Neuronal stem cell (in vitro differentiated cells): ENCODE measurements at regions not wholly inside any gene's neighbourhood (a gene's known extent, or its start where the extent isn't known, plus 50 kb on each side); places are given as distances from the start of the nearest gene placed in this dataset.

Experiments used
- DNase-seq: peaks from one replicate; pipeline ENCODE4 v3.0.0-alpha.2; 2013; ENCODE audit warnings: low spot score
- H2AFZ ChIP-seq: one replicate; pipeline ENCODE4 v1.6.1; 2013; ENCODE audit warnings: mild to moderate bottlenecking, low read length, inconsistent platforms
- H2AK5ac ChIP-seq: 2 replicates; pipeline ENCODE4 v1.6.1; 2013; ENCODE audit warnings: low read depth, mild to moderate bottlenecking, inconsistent platforms, low read length, moderate library complexity, mixed read lengths
- H2BK120ac ChIP-seq: 2 replicates; pipeline ENCODE4 v1.6.1; 2013; ENCODE audit warnings: low read depth, mild to moderate bottlenecking, inconsistent platforms, low read length, moderate library complexity, mixed read lengths
- H2BK12ac ChIP-seq: one replicate; pipeline ENCODE4 v1.6.1; 2013; ENCODE audit warnings: low read length, inconsistent platforms
- H2BK15ac ChIP-seq: 2 replicates; pipeline ENCODE4 v1.6.1; 2013; ENCODE audit warnings: mild to moderate bottlenecking, low read length, inconsistent platforms, mixed read lengths
- H2BK5ac ChIP-seq: one replicate; pipeline ENCODE4 v1.6.1; 2013; ENCODE audit warnings: inconsistent platforms, mild to moderate bottlenecking, low read length, moderate library complexity
- H3K14ac ChIP-seq: one replicate; pipeline ENCODE4 v1.6.1; 2013; ENCODE audit warnings: low read length, inconsistent platforms
- H3K18ac ChIP-seq: 2 replicates; pipeline ENCODE4 v1.6.1; 2013; ENCODE audit warnings: low read length, inconsistent platforms
- H3K23ac ChIP-seq: 2 replicates; pipeline ENCODE4 v1.6.1; 2013; ENCODE audit warnings: low read depth, mild to moderate bottlenecking, mixed read lengths, low read length, inconsistent platforms; ENCODE audit not compliant: poor library complexity
- H3K27ac ChIP-seq: replicated peaks from 3 replicates; pipeline ENCODE4 v1.5.1; 2013; ENCODE audit warnings: low read length, inconsistent platforms
- H3K27me3 ChIP-seq, 3 experiments: 2 replicates each; pipeline ENCODE4 v1.6.1; 2013; ENCODE audit warnings: low read length in 3 of 3, mild to moderate bottlenecking in 2 of 3, inconsistent platforms in 1 of 3, low read depth in 1 of 3, mixed read lengths in 1 of 3, moderate library complexity in 1 of 3; ENCODE audit not compliant: control insufficient read depth in 3 of 3, insufficient read depth in 3 of 3
- H3K36me3 ChIP-seq, 2 donors: replicated peaks in 1 of 2; 2 replicates each; pipeline ENCODE4 v1.6.1; 2013; ENCODE audit warnings: low read length in 2 of 2; ENCODE audit not compliant: control insufficient read depth in 2 of 2, insufficient read depth in 2 of 2
- H3K4ac ChIP-seq: 2 replicates; pipeline ENCODE4 v1.6.1; 2013; ENCODE audit warnings: inconsistent platforms, mild to moderate bottlenecking, low read length, moderate library complexity
- H3K4me1 ChIP-seq, 2 donors: 1 replicate in 1 of 2; 2 replicates in 1 of 2; pipeline ENCODE4 v1.6.1; 2013; ENCODE audit warnings: low read length in 2 of 2, low read depth in 1 of 2; ENCODE audit not compliant: control insufficient read depth in 2 of 2, insufficient read depth in 1 of 2
- H3K4me2 ChIP-seq: one replicate; pipeline ENCODE4 v1.6.1; 2013; ENCODE audit warnings: mild to moderate bottlenecking, low read length, inconsistent platforms; ENCODE audit not compliant: insufficient read depth, poor library complexity, severe bottlenecking
- H3K4me3 ChIP-seq, 2 donors: 2 replicates each; pipeline ENCODE4 v1.5.1; 2013; ENCODE audit warnings: low read length in 2 of 2, mild to moderate bottlenecking in 2 of 2, inconsistent platforms in 1 of 2, moderate library complexity in 1 of 2
- H3K79me1 ChIP-seq: one replicate; pipeline ENCODE4 v1.6.1; 2013; ENCODE audit warnings: low read depth, mild to moderate bottlenecking, inconsistent platforms, low read length, moderate library complexity
- H3K9ac ChIP-seq: one replicate; pipeline ENCODE4 v1.6.1; 2013; ENCODE audit warnings: mild to moderate bottlenecking, low read depth, low read length, inconsistent platforms; ENCODE audit not compliant: poor library complexity
- H3K9me3 ChIP-seq, 2 donors: replicated peaks in 1 of 2; 2 replicates each; pipeline versions ENCODE3 to v1.6.1; 2013; ENCODE audit warnings: low read length in 2 of 2, mild to moderate bottlenecking in 2 of 2, inconsistent platforms in 1 of 2, low read depth in 1 of 2, mixed read lengths in 1 of 2, moderate library complexity in 1 of 2; ENCODE audit not compliant: control insufficient read depth in 2 of 2, insufficient read depth in 1 of 2
- H4K8ac ChIP-seq: one replicate; pipeline ENCODE4 v1.6.1; 2013; ENCODE audit warnings: low read depth, mild to moderate bottlenecking, inconsistent platforms, low read length, moderate library complexity
- H4K91ac ChIP-seq: one replicate; pipeline ENCODE4 v1.6.1; 2013; ENCODE audit warnings: low read length, low read depth, mild to moderate bottlenecking, inconsistent platforms; ENCODE audit not compliant: poor library complexity
- WGBS, 2 donors: extraction: QIAGEN DNeasy Blood & Tissue Kit; methylation state at CpG; one replicate each; pipeline ENCODE4 v1.1.7; 2013; ENCODE audit warnings: missing lambda C conversion rate in 2 of 2, mixed read lengths in 1 of 2; ENCODE audit not compliant: insufficient read length in 2 of 2, insufficient replicate concordance in 1 of 2; ENCODE audit errors: extremely low coverage in 2 of 2; 5-methylcytosine and 5-hydroxymethylcytosine counted together

- no CpG with 5 or more reads among the region's 10 CpGs for WGBS, 2 donors
- Histone ChIP-seq H2AK5ac (no peak overlapping the region), H3K79me1 (no peaks in the 10 kb centered on the region), H3K27me3 (no peaks in the 10 kb centered on the region), H3K4ac (no peak overlapping the region), H2BK5ac (no peak overlapping the region), H2BK12ac (no peak overlapping the region), H3K23ac (no peak overlapping the region), H3K9ac (no peak overlapping the region), H3K9me3 (no peaks in the 10 kb centered on the region), H3K27ac (no peak overlapping the region), H2BK15ac (no peak overlapping the region), H3K4me1 (peaks cover 0 to 9% of the 10 kb centered on the region in 2 donors), H3K18ac (no peak overlapping the region), H3K4me2 (no peak overlapping the region), H4K8ac (no peak overlapping the region), H2BK120ac (no peak overlapping the region), H4K91ac (no peak overlapping the region), H3K14ac (no peak overlapping the region), H3K4me3 (no peak overlapping the region), H2AFZ (no peak overlapping the region), H3K36me3 (no peaks in the 10 kb centered on the region)
- no peak for DNase-seq
Observed at GRCh38 chr13:76790980-76791819, 95.0 kb downstream of the KCTD12 start.

- DNase-seq, result no peak
- H3K4me2 ChIP-seq, result no peak overlapping the region
- H3K18ac ChIP-seq, result no peak overlapping the region
- H4K8ac ChIP-seq, result no peak overlapping the region
- no peak overlapping the region for H3K14ac ChIP-seq
- no peaks in the 10 kb centered on the region for H3K27me3 ChIP-seq
- H3K23ac ChIP-seq, result no peak overlapping the region
- no peak overlapping the region for H4K91ac ChIP-seq
- H2BK15ac ChIP-seq, result no peak overlapping the region
- no peak overlapping the region for H2BK120ac ChIP-seq
- H3K4me1 ChIP-seq, result peaks cover 0 to 9% of the 10 kb centered on the region in 2 donors
- H3K9me3 ChIP-seq, result no peaks in the 10 kb centered on the region
- H3K9ac ChIP-seq, result no peak overlapping the region
- H3K27ac ChIP-seq, result no peak overlapping the region
- H2AFZ ChIP-seq, result no peak overlapping the region
- H2BK5ac ChIP-seq, result no peak overlapping the region
- no peak overlapping the region for H3K4me3 ChIP-seq
- H3K4ac ChIP-seq, result no peak overlapping the region
- no peaks in the 10 kb centered on the region for H3K36me3 ChIP-seq
- WGBS, 2 donors, result no CpG with 5 or more reads among the region's 1 CpG
- no peak overlapping the region for H2BK12ac ChIP-seq
- no peak overlapping the region for H2AK5ac ChIP-seq
- H3K79me1 ChIP-seq, result no peaks in the 10 kb centered on the region
Observed at GRCh38 chr13:76790526-76790925, 95.7 kb downstream of the KCTD12 start.

GRCh38 chr13:76783798-76784197 lies 102.4 kb downstream of the KCTD12 start:
- Histone ChIP-seq H3K27me3 (no peaks in the 10 kb centered on the region), H4K91ac (no peak overlapping the region), H3K14ac (no peak overlapping the region), H3K9me3 (no peaks in the 10 kb centered on the region), H3K27ac (no peak overlapping the region), H3K23ac (no peak overlapping the region), H2BK5ac (no peak overlapping the region), H3K9ac (no peak overlapping the region), H3K4me2 (no peak overlapping the region), H3K4me3 (no peak overlapping the region), H3K4ac (no peak overlapping the region), H2BK15ac (no peak overlapping the region), H3K4me1 (no peaks in the 10 kb centered on the region), H3K36me3 (no peaks in the 10 kb centered on the region), H3K79me1 (no peaks in the 10 kb centered on the region), H4K8ac (no peak overlapping the region), H3K18ac (no peak overlapping the region), H2BK120ac (no peak overlapping the region), H2BK12ac (no peak overlapping the region), H2AFZ (no peak overlapping the region), H2AK5ac (no peak overlapping the region)
- DNase-seq, result no peak
- WGBS, 2 donors, result no CpG with 5 or more reads among the region's 3 CpGs

GRCh38 chr13:76778853-76779252 lies 107.4 kb downstream of the KCTD12 start:
- Histone ChIP-seq H4K8ac (no peak overlapping the region), H3K9ac (no peak overlapping the region), H3K4me1 (no peaks in the 10 kb centered on the region), H2BK12ac (no peak overlapping the region), H3K4me2 (no peak overlapping the region), H3K27me3 (no peaks in the 10 kb centered on the region), H2AK5ac (no peak overlapping the region), H2BK120ac (no peak overlapping the region), H2AFZ (no peak overlapping the region), H3K79me1 (no peaks in the 10 kb centered on the region), H2BK15ac (no peak overlapping the region), H2BK5ac (no peak overlapping the region), H3K9me3 (no peaks in the 10 kb centered on the region), H4K91ac (no peak overlapping the region), H3K36me3 (no peaks in the 10 kb centered on the region), H3K23ac (no peak overlapping the region), H3K18ac (no peak overlapping the region), H3K4me3 (no peak overlapping the region), H3K14ac (no peak overlapping the region), H3K27ac (no peak overlapping the region), H3K4ac (no peak overlapping the region)
- DNase-seq, result no peak
